IMR-90 (cell line): ENCODE measurements at regions not wholly inside any gene's neighbourhood (a gene's known extent, or its start where the extent isn't known, plus 50 kb on each side); places are given as distances from the start of the nearest gene placed in this dataset.

ENCODE experiments used
- ATAC-seq: fragments of 200-7000 bp; cut with Tn5 transposase; 2 replicates; pipeline ENCODE4 v1.9.1; 2020; ENCODE audit warnings: low read depth, mild to moderate bottlenecking, moderate library complexity
- BruUV-seq: library from RNA; stranded (reverse); fragments of 400-500 nt; replicated peaks from 2 replicates; lab custom pipeline; 2021; lab: Mats Ljungman, UMichigan
- CTCF ChIA-PET: fragments of 300-600 bp; formaldehyde crosslinking; extraction: SDS; loops from one replicate; lab custom pipeline; 2021; ENCODE audit warnings: antibody characterized with exemption; lab: Yijun Ruan, JAX
- POLR2A ChIA-PET: fragments of 300-600 bp; sonication (Branson Sonifier 250); formaldehyde crosslinking; loops from one replicate; lab custom pipeline; 2022; ENCODE audit warnings: antibody characterized with exemption; ENCODE audit not compliant: unreplicated experiment; lab: Charles Lee
- DNase-seq: peaks from one replicate; pipeline ENCODE4 v3.0.0; 2013
- H2AFZ ChIP-seq: replicated peaks from 2 replicates; pipeline ENCODE3; 2013; ENCODE audit warnings: low read length, mild to moderate bottlenecking; ENCODE audit not compliant: poor library complexity
- H2AK5ac ChIP-seq: 2 replicates; pipeline ENCODE4 v1.6.1; 2013; ENCODE audit warnings: low read depth, low read length, inconsistent platforms
- H2AK9ac ChIP-seq: replicated peaks from 2 replicates; pipeline ENCODE3; 2013; ENCODE audit warnings: mild to moderate bottlenecking, low read depth, low read length, moderate library complexity; ENCODE audit not compliant: poor library complexity
- H2BK120ac ChIP-seq: 2 replicates; pipeline ENCODE4 v1.6.1; 2013; ENCODE audit warnings: low read depth, low read length, inconsistent platforms
- H2BK15ac ChIP-seq: 3 replicates; pipeline ENCODE4 v1.6.1; 2013; ENCODE audit warnings: low read depth, low read length, inconsistent platforms
- H2BK20ac ChIP-seq: 2 replicates; pipeline ENCODE4 v1.6.1; 2013; ENCODE audit warnings: low read depth, mild to moderate bottlenecking, inconsistent platforms, low read length, moderate library complexity
- H2BK5ac ChIP-seq: 2 replicates; pipeline ENCODE4 v1.6.1; 2013; ENCODE audit warnings: mild to moderate bottlenecking, low read depth, low read length, inconsistent platforms; ENCODE audit not compliant: poor library complexity, severe bottlenecking
- H3K14ac ChIP-seq: replicated peaks from 2 replicates; pipeline ENCODE4 v1.6.1; 2013; ENCODE audit warnings: low read depth, low read length, inconsistent platforms
- H3K18ac ChIP-seq: 2 replicates; pipeline ENCODE4 v1.6.1; 2013; ENCODE audit warnings: low read depth, low read length, control low read depth
- H3K23ac ChIP-seq: 2 replicates; pipeline ENCODE4 v1.6.1; 2013; ENCODE audit warnings: low read depth, low read length, inconsistent platforms
- H3K27ac ChIP-seq: 2 replicates; pipeline ENCODE4 v1.5.1; 2013; ENCODE audit warnings: mild to moderate bottlenecking, control low read depth, low read length; ENCODE audit not compliant: insufficient read depth
- H3K27me3 ChIP-seq: 2 replicates; pipeline ENCODE4 v1.6.1; 2013; ENCODE audit warnings: low read length; ENCODE audit not compliant: control insufficient read depth, insufficient read depth
- H3K36me3 ChIP-seq: 2 replicates; pipeline ENCODE4 v1.6.1; 2013; ENCODE audit warnings: low read length, mixed read lengths; ENCODE audit not compliant: control insufficient read depth, insufficient read depth
- H3K4ac ChIP-seq: 2 replicates; pipeline ENCODE4 v1.6.1; 2013; ENCODE audit warnings: low read depth, low read length, inconsistent platforms
- H3K4me1 ChIP-seq: 2 replicates; pipeline ENCODE4 v1.6.1; 2013; ENCODE audit warnings: low read length, mixed read lengths; ENCODE audit not compliant: control insufficient read depth, insufficient read depth
- H3K4me2 ChIP-seq: 2 replicates; pipeline ENCODE4 v1.6.1; 2013; ENCODE audit warnings: low read depth, mild to moderate bottlenecking, control low read depth, low read length, moderate library complexity
- H3K4me3 ChIP-seq: 2 replicates; pipeline ENCODE4 v1.5.1; 2013; ENCODE audit warnings: low read depth, mild to moderate bottlenecking, control low read depth, low read length, moderate library complexity; ENCODE audit not compliant: insufficient read depth
- H3K56ac ChIP-seq: 2 replicates; pipeline ENCODE4 v1.6.1; 2013; ENCODE audit warnings: low read length, inconsistent platforms; ENCODE audit not compliant: insufficient read depth; ENCODE audit errors: extremely low read depth
- H3K79me1 ChIP-seq, 2 experiments: 2 replicates each; pipeline ENCODE4 v1.6.1; 2013; ENCODE audit warnings: low read length in 2 of 2, inconsistent platforms in 1 of 2, low read depth in 1 of 2
- H3K9ac ChIP-seq: 2 replicates; pipeline ENCODE4 v1.6.1; 2013; ENCODE audit warnings: low read depth, low read length, control low read depth
- H3K9me1 ChIP-seq: 2 replicates; pipeline ENCODE4 v1.6.1; 2013; ENCODE audit warnings: low read length, inconsistent platforms; ENCODE audit not compliant: insufficient read depth
- H3K9me3 ChIP-seq: 2 replicates; pipeline ENCODE4 v1.6.1; 2013; ENCODE audit warnings: low read length; ENCODE audit not compliant: control insufficient read depth, insufficient read depth
- H4K20me1 ChIP-seq: 2 replicates; pipeline ENCODE4 v1.6.1; 2013; ENCODE audit warnings: low read length, inconsistent platforms; ENCODE audit not compliant: insufficient read depth
- H4K5ac ChIP-seq: 2 replicates; pipeline ENCODE4 v1.6.1; 2013; ENCODE audit warnings: mild to moderate bottlenecking, low read depth, low read length, control low read depth
- H4K8ac ChIP-seq, 2 experiments: 2 replicates each; pipeline ENCODE4 v1.6.1; 2013; ENCODE audit warnings: low read depth in 2 of 2, low read length in 2 of 2, control low read depth in 1 of 2, inconsistent platforms in 1 of 2
- H4K91ac ChIP-seq: 2 replicates; pipeline ENCODE4 v1.6.1; 2013; ENCODE audit warnings: low read depth, low read length, inconsistent platforms; ENCODE audit not compliant: insufficient read depth
- CHD1 ChIP-seq: IDR thresholded peaks from 2 replicates; pipeline ENCODE4 v1.6.1; 2012; ENCODE audit warnings: low read depth, low read length, improper control_type of control experiment
- USF2 ChIP-seq: fragments of 150-350 bp; IDR thresholded peaks from 2 replicates; pipeline ENCODE4 v1.6.1; 2017; ENCODE audit warnings: mild to moderate bottlenecking, antibody characterized with exemption, low read length, low read depth
- WGBS, 2 experiments: methylation state at CpG; one replicate each; pipeline versions ENCODE4 v1.1.5 to v1.1.7; 2013; ENCODE audit warnings: missing lambda C conversion rate in 2 of 2; ENCODE audit not compliant: insufficient read length in 1 of 2; ENCODE audit errors: extremely low coverage in 2 of 2; 5-methylcytosine and 5-hydroxymethylcytosine counted together
- dilution Hi-C: fragments of 300-500 bp; cut with HindIII; formaldehyde crosslinking; loops from one replicate; pipeline ENCODE4 v1.14.3; 2018; ENCODE audit warnings: low sequenced_read_pairs; ENCODE audit not compliant: unreplicated experiment
- in situ Hi-C: fragments of 300-500 bp; cut with MboI; formaldehyde crosslinking; loops from 3 replicates; pipeline ENCODE4 v1.14.3; 2019; ENCODE audit warnings: low sequenced_read_pairs, inconsistent platforms, mixed read lengths
- intact Hi-C: fragments of 100-400 bp; cut with micrococcal nuclease; formaldehyde crosslinking; loops from 2 replicates; pipeline ENCODE4 v1.10.0; 2022

GRCh38 chr15:37516621-37517020 is 416.3 kb upstream of the MEIS2 start:
- Histone ChIP-seq H2BK15ac (no peak overlapping the region), H3K14ac (no peak overlapping the region), H2AFZ (no peak overlapping the region), H3K4me3 (no peak overlapping the region), H3K4ac (no peak overlapping the region), H3K4me1 (no peaks in the 10 kb centered on the region), H3K4me2 (no peak overlapping the region), H4K8ac (no peak overlapping the region), H2AK9ac (no peak overlapping the region), H3K27me3 (no peaks in the 10 kb centered on the region), H4K91ac (no peak overlapping the region), H3K18ac (no peak overlapping the region), H3K23ac (no peak overlapping the region), H3K56ac (no peak overlapping the region), H4K5ac (no peak overlapping the region), H4K20me1 (no peaks in the 10 kb centered on the region), H3K27ac (no peak overlapping the region), H3K36me3 (no peaks in the 10 kb centered on the region), H3K9ac (no peak overlapping the region), H2BK5ac (no peak overlapping the region), H3K9me1 (no peaks in the 10 kb centered on the region), H2AK5ac (no peak overlapping the region), H3K9me3 (no peaks in the 10 kb centered on the region), H2BK120ac (no peak overlapping the region), H3K79me1 (no peaks in the 10 kb centered on the region), H2BK20ac (no peak overlapping the region)
- WGBS, 2 experiments: no CpG with 5 or more reads among the region's 3 CpGs
- DNase-seq: no peak
- dilution Hi-C loops (no loop called here), in situ Hi-C loops (no loop called here), intact Hi-C loops (no loop called here)
- no TSS peak for BruUV-seq
- ChIA-PET CTCF (no interaction called here), POLR2A (no interaction called here)
- TF ChIP-seq CHD1: no peak
- TF ChIP-seq USF2: no peak
- no peak for ATAC-seq
